ENCODE measurements at regions not wholly inside any gene's neighbourhood (a gene's known extent, or its start where the extent isn't known, plus 50 kb on each side); places are given as distances from the start of the nearest gene placed in this dataset.

DNA sequence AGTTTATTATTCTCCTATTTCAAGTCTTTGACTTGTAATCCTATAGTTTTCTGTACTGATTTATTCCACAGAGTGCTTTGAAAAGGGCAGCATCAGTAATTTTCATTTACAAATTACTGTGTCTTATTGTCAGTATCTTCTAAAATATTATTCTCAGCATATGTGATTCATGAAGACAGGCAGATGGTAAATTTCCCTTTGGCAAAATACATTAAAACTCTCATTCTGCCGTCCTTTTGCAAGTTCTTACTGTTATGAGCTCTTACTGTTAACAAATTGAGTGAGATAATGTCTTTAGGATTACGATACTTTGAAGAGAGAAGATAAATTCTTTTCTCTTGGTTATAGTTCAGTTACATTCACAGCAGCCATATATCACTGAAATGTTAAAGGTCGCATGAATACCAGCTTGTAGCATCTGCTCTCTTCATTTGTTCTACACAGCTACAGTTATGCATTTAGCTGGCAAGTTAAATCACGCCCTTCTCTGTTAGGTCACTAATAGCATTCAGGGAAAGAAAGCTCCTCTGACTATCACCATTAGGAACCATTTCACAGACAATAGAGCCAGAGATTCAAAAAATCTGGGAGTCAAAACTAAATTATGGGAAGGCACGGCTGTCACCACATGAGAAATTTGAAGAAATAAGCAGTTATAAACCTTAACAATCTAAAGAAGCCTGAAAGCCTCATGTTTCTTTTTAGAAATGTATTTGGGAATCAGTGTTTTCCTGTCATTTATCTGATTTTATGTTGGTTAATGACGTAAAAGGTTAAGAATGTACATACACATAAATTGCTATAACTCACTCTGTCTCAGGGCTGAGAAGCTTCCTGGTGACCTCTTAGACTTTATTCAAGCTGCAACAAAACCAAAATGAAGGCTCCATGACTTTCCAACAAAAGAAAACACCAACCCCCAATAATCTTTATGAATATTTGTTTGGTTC lies 109.6 kb upstream of the SP4 start:
- TF ChIP-seq, protein P1, sequence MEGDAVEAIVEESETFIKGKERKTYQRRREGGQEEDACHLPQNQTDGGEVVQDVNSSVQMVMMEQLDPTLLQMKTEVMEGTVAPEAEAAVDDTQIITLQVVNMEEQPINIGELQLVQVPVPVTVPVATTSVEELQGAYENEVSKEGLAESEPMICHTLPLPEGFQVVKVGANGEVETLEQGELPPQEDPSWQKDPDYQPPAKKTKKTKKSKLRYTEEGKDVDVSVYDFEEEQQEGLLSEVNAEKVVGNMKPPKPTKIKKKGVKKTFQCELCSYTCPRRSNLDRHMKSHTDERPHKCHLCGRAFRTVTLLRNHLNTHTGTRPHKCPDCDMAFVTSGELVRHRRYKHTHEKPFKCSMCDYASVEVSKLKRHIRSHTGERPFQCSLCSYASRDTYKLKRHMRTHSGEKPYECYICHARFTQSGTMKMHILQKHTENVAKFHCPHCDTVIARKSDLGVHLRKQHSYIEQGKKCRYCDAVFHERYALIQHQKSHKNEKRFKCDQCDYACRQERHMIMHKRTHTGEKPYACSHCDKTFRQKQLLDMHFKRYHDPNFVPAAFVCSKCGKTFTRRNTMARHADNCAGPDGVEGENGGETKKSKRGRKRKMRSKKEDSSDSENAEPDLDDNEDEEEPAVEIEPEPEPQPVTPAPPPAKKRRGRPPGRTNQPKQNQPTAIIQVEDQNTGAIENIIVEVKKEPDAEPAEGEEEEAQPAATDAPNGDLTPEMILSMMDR (IDR thresholded peaks at IDR 0.05): no peak
- no peak for TF ChIP-seq ZFX (IDR thresholded peaks at IDR 0.05; ENCODE audit: borderline replicate concordance)
